ENCODE measurements at regions not wholly inside any gene's neighbourhood (a gene's known extent, or its start where the extent isn't known, plus 50 kb on each side); places are given as distances from the start of the nearest gene placed in this dataset.
"Not testable (repeated sequence)": the region's sequence is repeated elsewhere in the genome, so short reads cannot be mapped to it uniquely, and the experiment has no call there.

DNA sequence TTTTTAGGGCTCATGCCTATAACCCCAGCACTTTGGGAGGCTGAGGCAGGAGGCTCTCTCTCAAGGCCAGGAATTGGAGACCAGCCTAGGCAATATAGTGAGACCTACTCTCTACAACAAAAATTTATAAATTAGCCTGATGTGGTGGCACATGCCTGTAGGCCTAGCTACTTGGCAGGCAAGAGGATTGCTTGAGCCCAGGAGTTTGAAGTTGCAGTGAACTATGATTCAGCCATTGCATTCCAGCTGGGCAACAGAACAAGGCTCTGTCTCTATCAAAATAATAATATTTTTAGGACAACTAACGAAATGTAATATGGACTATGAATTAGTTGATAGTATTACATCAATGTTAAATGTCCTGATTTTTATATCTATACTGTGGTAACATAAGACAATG is 68.8 kb upstream of the ARID1A start:
- DNase-seq = no peak
- H3K9me3 Mint-ChIP-seq = no peaks in the 10 kb centered on the region
- ATAC-seq (replicated peaks) = no peak
- no peaks in the 10 kb centered on the region for H3K4me1 Mint-ChIP-seq (ENCODE audit: low read depth in 2 of 2)
- no peak overlapping the region for H3K4me3 Mint-ChIP-seq
- H3K27ac Mint-ChIP-seq = no peak overlapping the region
- H3K36me3 Mint-ChIP-seq (ENCODE audit: insufficient read depth) = no peaks in the 10 kb centered on the region
- no peaks in the 10 kb centered on the region for H3K27me3 Mint-ChIP-seq

DNA sequence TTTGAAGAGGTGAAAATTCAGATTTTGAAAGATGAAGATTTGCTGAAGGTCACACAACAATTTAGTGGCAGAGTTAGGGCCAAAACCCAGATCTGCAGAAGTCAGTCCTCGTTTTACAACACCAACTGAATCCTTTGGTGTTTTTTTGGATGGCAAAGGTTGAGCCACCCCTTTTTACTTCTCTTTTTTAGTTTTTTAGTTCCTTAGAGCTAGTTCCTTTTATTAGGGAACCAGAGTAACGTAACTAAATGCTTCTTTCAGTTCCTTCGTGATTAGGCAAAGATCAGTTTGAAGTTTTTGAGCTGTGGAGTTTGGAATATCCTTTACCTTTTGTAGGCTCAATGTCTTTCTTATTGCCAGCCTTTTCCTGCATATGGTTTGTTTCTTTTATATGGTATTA is 67.9 kb upstream of the ARID1A start:
- no peaks in the 10 kb centered on the region for H3K27me3 Mint-ChIP-seq
- DNase-seq = no peak
- ATAC-seq (replicated peaks) = no peak
- no peak overlapping the region for H3K27ac Mint-ChIP-seq
- no peak overlapping the region for H3K4me3 Mint-ChIP-seq
- H3K4me1 Mint-ChIP-seq (ENCODE audit: low read depth in 2 of 2) = no peaks in the 10 kb centered on the region
- no peaks in the 10 kb centered on the region for H3K9me3 Mint-ChIP-seq
- no peaks in the 10 kb centered on the region for H3K36me3 Mint-ChIP-seq (ENCODE audit: insufficient read depth)

DNA sequence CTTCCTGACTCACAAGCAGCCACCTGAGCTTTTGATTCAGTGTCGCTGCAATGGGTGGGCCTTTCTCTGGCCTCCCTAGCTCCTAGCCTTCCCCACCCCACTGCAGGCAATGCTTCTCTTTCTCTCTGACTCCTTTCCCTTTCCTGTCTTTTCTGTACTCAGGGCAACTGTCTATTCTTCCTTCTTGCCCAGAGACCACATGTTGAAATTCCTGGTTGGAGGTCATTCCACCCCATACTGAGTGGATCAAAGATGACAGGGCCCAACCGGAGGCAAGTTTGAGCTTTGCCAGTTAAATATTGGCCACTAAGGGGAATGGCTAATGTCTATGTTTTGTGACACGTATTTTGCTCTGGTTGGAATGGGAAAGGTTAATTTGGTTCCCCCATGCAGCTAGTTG is 65.2 kb upstream of the ARID1A start:
- H3K36me3 Mint-ChIP-seq (ENCODE audit: insufficient read depth) = no peaks in the 10 kb centered on the region
- H3K9me3 Mint-ChIP-seq = no peaks in the 10 kb centered on the region

DNA sequence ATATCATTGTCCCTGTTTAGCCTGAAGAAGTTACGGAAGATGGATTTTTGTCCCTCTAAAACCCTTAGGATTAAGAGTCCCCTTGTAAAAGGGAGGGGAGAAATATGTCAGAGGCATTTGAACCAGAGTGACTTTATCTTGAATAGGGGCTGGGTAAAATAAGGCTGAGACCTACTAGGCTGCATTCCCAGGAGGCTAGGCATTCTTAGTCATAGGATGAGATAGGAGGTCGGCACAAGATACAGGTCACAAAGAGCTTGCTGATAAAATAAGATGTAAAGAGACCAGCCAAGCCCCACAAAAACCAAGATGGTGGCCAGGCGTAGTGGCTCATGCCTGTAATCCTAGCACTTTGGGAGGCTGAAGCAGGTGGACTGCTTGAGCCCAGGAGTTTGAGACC is 60.0 kb upstream of the ARID1A start:
- not testable (repeated sequence) for DNase-seq; ATAC-seq (replicated peaks); H3K9me3 Mint-ChIP-seq; H3K27me3 Mint-ChIP-seq; H3K4me1 Mint-ChIP-seq (ENCODE audit: low read depth in 2 of 2); H3K27ac Mint-ChIP-seq; H3K36me3 Mint-ChIP-seq (ENCODE audit: insufficient read depth); H3K4me3 Mint-ChIP-seq

More for the DNA sequence above, 65.2 kb upstream of the ARID1A start:
- H3K4me1 Mint-ChIP-seq (ENCODE audit: low read depth in 2 of 2) = no peaks in the 10 kb centered on the region
- H3K27me3 Mint-ChIP-seq = no peaks in the 10 kb centered on the region
- DNase-seq (no peak), ATAC-seq (replicated peaks) (no peak)
- peak overlapping the region in 1 of 2 donors; percentile 8 for H3K27ac Mint-ChIP-seq
- H3K4me3 Mint-ChIP-seq = no peak overlapping the region

DNA sequence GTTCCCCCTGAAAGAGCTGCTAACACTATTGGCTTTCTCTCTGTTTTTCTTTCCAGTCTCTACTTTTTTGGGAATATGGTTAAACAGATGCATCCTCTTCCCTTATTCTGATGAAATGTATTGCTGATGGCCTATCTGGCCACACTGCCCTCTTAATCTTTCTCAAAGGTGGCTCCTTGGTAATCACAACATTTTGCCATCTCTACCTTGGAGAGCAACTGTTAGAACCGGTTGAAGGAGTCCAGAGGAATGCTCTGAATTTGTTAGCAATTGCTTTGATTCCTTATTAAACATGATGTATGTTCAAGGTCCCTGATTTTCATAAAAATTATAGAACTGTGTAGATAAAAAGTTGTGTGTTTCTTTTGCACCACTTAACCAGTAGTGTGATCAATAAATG is 50.1 kb upstream of the ARID1A start:
- no peak for DNase-seq
- no peak for ATAC-seq (replicated peaks)
- H3K27ac Mint-ChIP-seq = no peak overlapping the region
- no peaks in the 10 kb centered on the region for H3K36me3 Mint-ChIP-seq (ENCODE audit: insufficient read depth)
- H3K27me3 Mint-ChIP-seq = no peaks in the 10 kb centered on the region
- no peaks in the 10 kb centered on the region for H3K4me1 Mint-ChIP-seq (ENCODE audit: low read depth in 2 of 2)
- H3K9me3 Mint-ChIP-seq = no peaks in the 10 kb centered on the region
- H3K4me3 Mint-ChIP-seq = no peak overlapping the region

Data from effector memory CD8-positive, alpha-beta T cell (primary cell).